ENCODE measurements at regions not wholly inside any gene's neighbourhood (a gene's known extent, or its start where the extent isn't known, plus 50 kb on each side); places are given as distances from the start of the nearest gene placed in this dataset.
"Not testable (repeated sequence)": the region's sequence is repeated elsewhere in the genome, so short reads cannot be mapped to it uniquely, and the experiment has no call there.

GRCh38 chr1:14270821-14271220 is 327.7 kb upstream of the KAZN start:
- no peak overlapping the region for H3K27ac ChIP-seq
- no peak overlapping the region for H3K4me3 ChIP-seq
- TF ChIP-seq CTCF (IDR thresholded peaks at IDR 0.05), result no peak
- DNase-seq (ENCODE audit: low spot score), result no peak

GRCh38 chr1:14273811-14274210 is 324.7 kb upstream of the KAZN start:
- DNase-seq (ENCODE audit: low spot score), result no peak
- no peak for TF ChIP-seq CTCF (IDR thresholded peaks at IDR 0.05)
- no peak overlapping the region for H3K27ac ChIP-seq

GRCh38 chr1:14279891-14280290 is 318.6 kb upstream of the KAZN start:
- not testable (repeated sequence) for DNase-seq (ENCODE audit: low spot score); H3K4me3 ChIP-seq; H3K27ac ChIP-seq

More at GRCh38 chr1:14273811-14274210, 324.7 kb upstream of the KAZN start:
- H3K4me3 ChIP-seq, result no peak overlapping the region

- Histone ChIP-seq H3K27ac (no peak overlapping the region), H3K4me3 (no peak overlapping the region)
- TF ChIP-seq CTCF (IDR thresholded peaks at IDR 0.05), result no peak
- DNase-seq (ENCODE audit: low spot score), result no peak
Observed at GRCh38 chr1:14280909-14281308, 317.6 kb upstream of the KAZN start.

- H3K27ac ChIP-seq, result no peak overlapping the region
- no peak for TF ChIP-seq CTCF (IDR thresholded peaks at IDR 0.05)
- DNase-seq (ENCODE audit: low spot score), result no peak
- H3K4me3 ChIP-seq, result no peak overlapping the region
Observed at GRCh38 chr1:14281412-14281811, 317.1 kb upstream of the KAZN start.

GRCh38 chr1:14282707-14283106 is 315.8 kb upstream of the KAZN start:
- no peak for TF ChIP-seq CTCF (IDR thresholded peaks at IDR 0.05)
- no peak overlapping the region for H3K27ac ChIP-seq
- DNase-seq (ENCODE audit: low spot score), result no peak
- H3K4me3 ChIP-seq, result no peak overlapping the region

GRCh38 chr1:14285238-14285637 is 313.2 kb upstream of the KAZN start:
- no peak for TF ChIP-seq CTCF (IDR thresholded peaks at IDR 0.05)
- no peak for DNase-seq (ENCODE audit: low spot score)
- Histone ChIP-seq H3K4me3 (no peak overlapping the region), H3K27ac (no peak overlapping the region)

- H3K4me3 ChIP-seq; H3K27ac ChIP-seq; DNase-seq (ENCODE audit: low spot score): not testable (repeated sequence)
Observed at GRCh38 chr1:14291182-14291581, 307.3 kb upstream of the KAZN start.
